ENCODE measurements at regions not wholly inside any gene's neighbourhood (a gene's known extent, or its start where the extent isn't known, plus 50 kb on each side); places are given as distances from the start of the nearest gene placed in this dataset.

GRCh38 chr15:31156226-31156625, 54.7 kb upstream of the TRPM1 start:
- TF ChIP-seq, protein P1, sequence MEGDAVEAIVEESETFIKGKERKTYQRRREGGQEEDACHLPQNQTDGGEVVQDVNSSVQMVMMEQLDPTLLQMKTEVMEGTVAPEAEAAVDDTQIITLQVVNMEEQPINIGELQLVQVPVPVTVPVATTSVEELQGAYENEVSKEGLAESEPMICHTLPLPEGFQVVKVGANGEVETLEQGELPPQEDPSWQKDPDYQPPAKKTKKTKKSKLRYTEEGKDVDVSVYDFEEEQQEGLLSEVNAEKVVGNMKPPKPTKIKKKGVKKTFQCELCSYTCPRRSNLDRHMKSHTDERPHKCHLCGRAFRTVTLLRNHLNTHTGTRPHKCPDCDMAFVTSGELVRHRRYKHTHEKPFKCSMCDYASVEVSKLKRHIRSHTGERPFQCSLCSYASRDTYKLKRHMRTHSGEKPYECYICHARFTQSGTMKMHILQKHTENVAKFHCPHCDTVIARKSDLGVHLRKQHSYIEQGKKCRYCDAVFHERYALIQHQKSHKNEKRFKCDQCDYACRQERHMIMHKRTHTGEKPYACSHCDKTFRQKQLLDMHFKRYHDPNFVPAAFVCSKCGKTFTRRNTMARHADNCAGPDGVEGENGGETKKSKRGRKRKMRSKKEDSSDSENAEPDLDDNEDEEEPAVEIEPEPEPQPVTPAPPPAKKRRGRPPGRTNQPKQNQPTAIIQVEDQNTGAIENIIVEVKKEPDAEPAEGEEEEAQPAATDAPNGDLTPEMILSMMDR (IDR thresholded peaks at IDR 0.05): no peak
- TF ChIP-seq EP300 (IDR thresholded peaks at IDR 0.05) (no peak), POLR2AphosphoS5 (IDR thresholded peaks at IDR 0.05) (no peak)
